ENCODE measurements at regions not wholly inside any gene's neighbourhood (a gene's known extent, or its start where the extent isn't known, plus 50 kb on each side); places are given as distances from the start of the nearest gene placed in this dataset.

- TF ChIP-seq EZH2 (IDR thresholded peaks at IDR 0.05; ENCODE audit: borderline replicate concordance, low read length), result no peak
- TF ChIP-seq CTCF (IDR thresholded peaks at IDR 0.05; ENCODE audit: low read length), result no peak
These were observed 975.3 kb upstream of the SOX9 start for GRCh38 chr17:71145486-71145885.

Data from OCI-LY1 (cell line).